SK-N-SH (cell line): ENCODE measurements at regions not wholly inside any gene's neighbourhood (a gene's known extent, or its start where the extent isn't known, plus 50 kb on each side); places are given as distances from the start of the nearest gene placed in this dataset.

Experiments used
- CTCF ChIA-PET: fragments of 300-600, 350-600 bp; formaldehyde crosslinking; extraction: SDS; loops from one replicate; lab custom pipeline; 2021; lab: Yijun Ruan, JAX
- POLR2A ChIA-PET: fragments of 350-600 bp; sonication (Branson Sonifier 250); formaldehyde crosslinking; extraction: SDS; loops from one replicate; lab custom pipeline; 2020; ENCODE audit warnings: antibody characterized with exemption, inconsistent platforms; lab: Yijun Ruan, JAX
- DNase-seq: peaks from one replicate; pipeline ENCODE4 v3.0.0; 2012
- H2AFZ ChIP-seq: fragments of 200-600 bp; sonication (generic); 2 replicates; pipeline ENCODE4 v1.8.1; 2016; ENCODE audit warnings: antibody characterized with exemption, mild to moderate bottlenecking, low read depth
- H3F3A ChIP-seq: fragments of 200-600 bp; sonication (generic); replicated peaks from 2 replicates; pipeline ENCODE3; 2016; ENCODE audit warnings: antibody characterized with exemption, mild to moderate bottlenecking; ENCODE audit not compliant: insufficient read depth
- H3K27ac ChIP-seq, 2 experiments: fragments of 200-500 bp in 1 of 2; fragments of 200-600 bp in 1 of 2; sonication (Bioruptor generic) in 1 of 2; sonication (generic), shearing (Covaris generic) in 1 of 2; 2 replicates each; pipeline versions ENCODE4 v1.5.1 to v1.6.1; 2014 to 2016; ENCODE audit warnings: low read depth in 2 of 2, inconsistent platforms in 1 of 2, low read length in 1 of 2, mild to moderate bottlenecking in 1 of 2, mixed read lengths in 1 of 2
- H3K27me3 ChIP-seq: fragments of 200-600 bp; sonication (generic), shearing (Covaris generic); 2 replicates; pipeline ENCODE4 v1.6.1; 2016; ENCODE audit warnings: mixed run types; ENCODE audit not compliant: insufficient read depth
- H3K36me3 ChIP-seq, 2 experiments: fragments of 200-500 bp in 1 of 2; fragments of 200-600 bp in 1 of 2; sonication (Bioruptor generic) in 1 of 2; sonication (generic) in 1 of 2; replicated peaks in 1 of 2; 2 replicates each; pipeline versions ENCODE3 to v1.5.1; 2014 to 2016; ENCODE audit warnings: low read length in 1 of 2, mild to moderate bottlenecking in 1 of 2; ENCODE audit not compliant: insufficient read depth in 2 of 2, control insufficient read depth in 1 of 2
- H3K4me1 ChIP-seq, 2 experiments: fragments of 200-500 bp in 1 of 2; fragments of 200-600 bp in 1 of 2; sonication (Bioruptor generic) in 1 of 2; sonication (generic), shearing (Covaris generic) in 1 of 2; 2 replicates each; pipeline versions ENCODE4 v1.5.1 to v1.6.1; 2014 to 2016; ENCODE audit warnings: low read depth in 1 of 2, low read length in 1 of 2, mixed run types in 1 of 2; ENCODE audit not compliant: insufficient read depth in 2 of 2, control insufficient read depth in 1 of 2
- H3K4me2 ChIP-seq: fragments of 200-600 bp; sonication (generic), shearing (Covaris generic); 2 replicates; pipeline ENCODE4 v1.6.1; 2017; ENCODE audit warnings: mixed run types
- H3K4me3 ChIP-seq, 2 experiments: fragments of 200-500 bp in 1 of 2; fragments of 200-600 bp in 1 of 2; sonication (Bioruptor generic) in 1 of 2; sonication (generic), shearing (Covaris generic) in 1 of 2; 2 replicates each; pipeline versions ENCODE4 v1.5.1 to v1.8.1; 2014 to 2016; ENCODE audit warnings: low read depth in 2 of 2, inconsistent platforms in 1 of 2, low read length in 1 of 2, mild to moderate bottlenecking in 1 of 2, mixed read lengths in 1 of 2, moderate library complexity in 1 of 2
- H3K79me2 ChIP-seq: fragments of 200-600 bp; sonication (generic); 2 replicates; pipeline ENCODE4 v1.8.1; 2017; ENCODE audit warnings: mild to moderate bottlenecking; ENCODE audit not compliant: insufficient read depth
- H3K9ac ChIP-seq: fragments of 200-600 bp; sonication (generic); 2 replicates; pipeline ENCODE4 v1.6.1; 2017; ENCODE audit warnings: mixed run types
- H3K9me2 ChIP-seq: fragments of 200-600 bp; sonication (generic); 2 replicates; pipeline ENCODE4 v1.6.1; 2017; ENCODE audit warnings: mixed run types
- H3K9me3 ChIP-seq: fragments of 200-600 bp; sonication (generic); 2 replicates; pipeline ENCODE4 v1.6.1; 2017; ENCODE audit warnings: mixed run types, mild to moderate bottlenecking, moderate library complexity
- H4K20me1 ChIP-seq: fragments of 200-600 bp; sonication (generic); 2 replicates; pipeline ENCODE4 v1.6.1; 2017; ENCODE audit warnings: mild to moderate bottlenecking, mixed run types; ENCODE audit not compliant: insufficient read depth
- CHD2 ChIP-seq: fragments of 150-350 bp; IDR thresholded peaks from 2 replicates; pipeline ENCODE4 v1.6.1; 2018; ENCODE audit warnings: low read length; ENCODE audit not compliant: partially characterized antibody
- EP300 ChIP-seq, 2 experiments: IDR thresholded peaks; 2 replicates each; pipeline versions ENCODE4 v1.4.0 to v1.6.1; 2012; ENCODE audit warnings: borderline replicate concordance in 1 of 2, low read depth in 1 of 2, low read length in 1 of 2
- FOXJ3 ChIP-seq: sonication (generic); formaldehyde crosslinking; IDR thresholded peaks from 2 replicates; pipeline ENCODE4 v1.5.1; 2020; ENCODE audit warnings: mild to moderate bottlenecking, missing genetic modification reagents
- FOXM1 ChIP-seq: IDR thresholded peaks from 2 replicates; pipeline ENCODE4 v1.4.0; 2012; ENCODE audit warnings: low read depth, mild to moderate bottlenecking
- GABPA ChIP-seq: IDR thresholded peaks from 2 replicates; pipeline ENCODE4 v1.4.0; 2012; ENCODE audit warnings: low read depth, mild to moderate bottlenecking
- IRF3 ChIP-seq: fragments of 150-350 bp; IDR thresholded peaks from 2 replicates; pipeline ENCODE4 v1.6.1; 2016; ENCODE audit warnings: mild to moderate bottlenecking, low read depth, low read length
- JUND ChIP-seq: IDR thresholded peaks from 2 replicates; pipeline ENCODE4 v1.4.0; 2012
- MAX ChIP-seq: IDR thresholded peaks from 2 replicates; pipeline ENCODE4 v1.4.0; 2012; ENCODE audit warnings: low read depth
- MXI1 ChIP-seq: IDR thresholded peaks from 2 replicates; pipeline ENCODE4 v1.6.1; 2012; ENCODE audit warnings: mild to moderate bottlenecking, low read depth, low read length, improper control_type of control experiment
- NRF1 ChIP-seq: IDR thresholded peaks from 2 replicates; pipeline ENCODE4 v1.6.1; 2012; ENCODE audit warnings: low read depth, mild to moderate bottlenecking, low read length
- RAD21 ChIP-seq: IDR thresholded peaks from 2 replicates; pipeline ENCODE4 v1.6.1; 2012; ENCODE audit warnings: mild to moderate bottlenecking, low read length
- REST ChIP-seq: IDR thresholded peaks from 2 replicates; pipeline ENCODE4 v1.6.1; 2012; ENCODE audit warnings: mild to moderate bottlenecking, low read depth, low read length, moderate library complexity
- RFX5 ChIP-seq: IDR thresholded peaks from 2 replicates; pipeline ENCODE4 v1.6.1; 2012; ENCODE audit warnings: mild to moderate bottlenecking, improper control_type of control experiment, low read length
- RXRA ChIP-seq: IDR thresholded peaks from 2 replicates; pipeline ENCODE4 v1.4.0; 2012; ENCODE audit warnings: low read depth, mild to moderate bottlenecking, borderline replicate concordance
- SIN3A ChIP-seq: IDR thresholded peaks from 2 replicates; pipeline ENCODE4 v1.6.1; 2012; ENCODE audit warnings: low read depth, mild to moderate bottlenecking, low read length, moderate library complexity, borderline replicate concordance
- SMC3 ChIP-seq: IDR thresholded peaks from 2 replicates; pipeline ENCODE4 v1.6.1; 2012; ENCODE audit warnings: low read depth, low read length, improper control_type of control experiment
- TAF1 ChIP-seq: IDR thresholded peaks from 2 replicates; pipeline ENCODE4 v1.6.1; 2012; ENCODE audit warnings: low read depth, mild to moderate bottlenecking, low read length, moderate library complexity, borderline replicate concordance
- TCF12 ChIP-seq: IDR thresholded peaks from 2 replicates; pipeline ENCODE4 v1.4.0; 2012
- TEAD4 ChIP-seq: IDR thresholded peaks from 2 replicates; pipeline ENCODE4 v1.4.0; 2012; ENCODE audit warnings: mild to moderate bottlenecking, borderline replicate concordance; ENCODE audit not compliant: insufficient read depth
- ZBTB33 ChIP-seq: IDR thresholded peaks from 2 replicates; pipeline ENCODE4 v1.4.0; 2012; ENCODE audit warnings: low read depth, borderline replicate concordance
- WGBS: methylation state at CpG from one replicate; pipeline ENCODE4 v1.1.6; 2017; ENCODE audit warnings: low lambda C conversion rate; 5-methylcytosine and 5-hydroxymethylcytosine counted together

- Histone ChIP-seq H3K9me3 (no peaks in the 10 kb centered on the region), H3K9me2 (no peaks in the 10 kb centered on the region), H4K20me1 (no peaks in the 10 kb centered on the region), H3K27me3 (no peaks in the 10 kb centered on the region), H3F3A (no peaks in the 10 kb centered on the region), H3K79me2 (no peaks in the 10 kb centered on the region), H3K36me3 (no peaks in the 10 kb centered on the region), H2AFZ (no peak overlapping the region), H3K4me2 (no peak overlapping the region), H3K4me1 (no peaks in the 10 kb centered on the region), H3K27ac (no peak overlapping the region), H3K9ac (no peak overlapping the region), H3K4me3 (no peak overlapping the region)
- 12% methylated on average over 2 of the region's 2 CpGs for WGBS
- TF ChIP-seq TEAD4 (no peak), MAX (no peak), GABPA (no peak), MXI1 (no peak), CHD2 (no peak), TAF1 (no peak), IRF3 (no peak), FOXJ3 (no peak), FOXM1 (no peak), SIN3A (no peak), EP300 (IDR thresholded peaks at IDR 0.05; ENCODE audit: borderline replicate concordance in 1 of 2, low read depth in 1 of 2, low read length in 1 of 2) (no peak), RAD21 (no peak), REST (no peak), NRF1 (no peak), JUND (no peak), SMC3 (no peak), ZBTB33 (no peak), RXRA (no peak), RFX5 (no peak), TCF12 (no peak)
- ChIA-PET CTCF (interaction anchor here (1.0 kb wide), 1 partner anchor 167 kb away, joined by 3 read pairs; no protein-coding TSS in a partner anchor), POLR2A (no interaction called here)
- DNase-seq: no peak
Measured at GRCh38 chr14:37707716-37708115, 112.3 kb downstream of the TTC6 start.
